GM19023 (cell line): ENCODE measurements at regions not wholly inside any gene's neighbourhood (a gene's known extent, or its start where the extent isn't known, plus 50 kb on each side); places are given as distances from the start of the nearest gene placed in this dataset.
"Not testable (repeated sequence)": the region's sequence is repeated elsewhere in the genome, so short reads cannot be mapped to it uniquely, and the experiment has no call there.

ENCODE experiments used
- ATAC-seq: cut with Tn5 transposase; IDR thresholded peaks from one replicate; pipeline ENCODE4 v1.9.1; 2021; ENCODE audit warnings: mild to moderate bottlenecking, moderate library complexity; ENCODE audit not compliant: unreplicated experiment

DNA sequence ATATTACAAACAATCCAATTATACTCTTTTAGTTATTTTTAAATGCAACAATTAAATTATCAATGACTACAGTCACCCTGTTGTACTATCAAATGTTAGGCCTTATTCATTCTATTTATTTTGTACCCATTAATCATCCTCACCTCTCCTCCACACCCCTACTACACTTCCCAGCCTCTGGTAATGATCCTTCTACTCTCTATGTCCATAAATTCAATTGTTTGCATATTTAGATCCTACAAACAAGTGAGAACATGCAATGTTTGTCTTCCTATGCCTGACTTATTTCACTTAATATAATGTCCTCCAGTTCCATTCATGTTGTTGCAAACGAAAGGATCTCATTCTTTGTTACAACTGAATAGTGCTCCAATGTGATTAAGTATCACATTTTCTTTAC, 1414.6 kb downstream of the SLITRK1 start:
- no peak for ATAC-seq

DNA sequence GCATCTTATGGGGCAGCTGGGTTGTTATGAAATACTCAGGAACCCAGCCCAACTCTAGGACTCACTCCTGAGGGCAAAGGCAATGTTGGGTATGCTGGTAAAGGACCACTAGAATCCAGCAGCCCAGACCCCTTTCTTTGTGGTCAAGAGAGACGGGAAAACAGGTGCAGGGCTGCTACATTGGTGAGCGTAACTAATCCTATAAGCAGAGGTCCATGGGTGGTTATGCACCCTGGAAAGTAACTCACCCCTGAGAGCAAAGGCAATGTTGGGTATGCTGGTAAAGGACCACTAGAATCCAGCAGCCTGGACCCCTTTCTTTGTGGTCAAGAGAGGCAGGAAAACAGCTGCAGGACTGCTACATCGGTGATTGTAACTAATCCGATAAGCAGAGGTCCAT, 1422.7 kb downstream of the SLITRK1 start:
- ATAC-seq, result not testable (repeated sequence)

DNA sequence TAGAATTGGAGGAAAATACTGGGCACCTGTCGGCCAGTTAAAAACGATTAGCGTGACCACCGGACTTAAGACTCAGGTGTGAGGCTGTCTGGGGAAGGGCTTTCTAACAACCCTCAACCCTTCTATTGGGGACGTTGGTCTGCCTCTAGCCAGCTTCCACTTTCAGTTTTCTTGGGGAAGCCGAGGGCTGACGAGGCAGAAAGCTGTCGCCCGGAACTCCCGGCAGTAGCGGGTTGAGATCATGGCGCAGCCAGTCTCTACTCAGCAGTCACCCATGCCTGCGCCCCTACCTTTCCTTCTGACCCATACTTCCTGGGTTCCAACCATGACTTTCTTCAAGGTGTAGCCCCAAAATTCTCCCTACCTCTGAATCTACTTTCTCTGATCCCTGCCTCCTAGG, 1424.1 kb downstream of the SLITRK1 start:
- no peak for ATAC-seq

DNA sequence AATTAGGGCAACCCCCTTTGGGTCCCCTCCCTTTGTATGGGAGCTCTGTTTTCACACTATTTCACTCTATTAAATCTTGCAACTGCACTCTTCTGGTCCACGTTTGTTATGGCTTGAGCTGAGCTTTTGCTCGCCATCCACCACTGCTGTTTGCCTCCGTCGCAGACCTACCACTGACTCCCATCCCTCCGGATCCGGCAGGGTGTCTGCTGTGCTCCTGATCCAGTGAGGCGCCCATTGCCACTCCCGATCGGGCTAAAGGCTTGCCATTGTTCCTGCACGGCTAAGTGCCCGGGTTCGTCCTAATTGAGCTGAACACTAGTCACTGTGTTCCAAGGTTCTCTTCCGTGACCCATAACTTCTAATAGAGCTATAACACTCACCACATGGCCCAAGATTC, 1424.7 kb downstream of the SLITRK1 start:
- ATAC-seq, result not testable (repeated sequence)

DNA sequence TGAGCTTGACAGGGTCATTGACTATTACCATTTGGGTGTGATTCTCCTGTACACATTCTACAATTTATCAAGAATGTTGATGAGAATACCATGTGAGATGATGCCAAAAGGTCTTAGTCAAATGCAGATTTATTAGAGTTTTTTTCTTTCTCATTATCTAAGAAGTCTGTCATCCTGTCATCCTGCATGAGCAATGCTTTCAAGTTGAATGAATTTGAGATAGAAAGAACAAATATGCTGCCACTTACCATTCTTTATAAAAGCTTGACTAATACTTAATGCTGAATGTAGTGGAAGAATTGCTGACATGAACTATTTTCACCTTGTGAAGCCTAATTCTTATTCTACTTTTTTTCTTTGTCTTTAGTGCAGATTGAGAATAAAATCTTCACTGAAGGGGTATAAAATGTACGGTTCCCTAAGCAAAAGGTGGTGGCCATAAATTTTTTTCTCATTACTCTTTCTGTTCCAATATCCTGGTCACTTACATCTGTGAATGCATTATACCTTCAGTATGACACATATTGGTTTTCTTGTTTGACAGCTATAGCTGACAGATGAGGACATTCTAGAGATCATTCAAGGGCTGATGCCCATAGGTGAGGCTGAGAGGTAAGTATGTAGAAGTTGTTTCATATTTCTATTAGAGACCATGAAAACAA, 1434.7 kb downstream of the SLITRK1 start:
- ATAC-seq, result no peak

DNA sequence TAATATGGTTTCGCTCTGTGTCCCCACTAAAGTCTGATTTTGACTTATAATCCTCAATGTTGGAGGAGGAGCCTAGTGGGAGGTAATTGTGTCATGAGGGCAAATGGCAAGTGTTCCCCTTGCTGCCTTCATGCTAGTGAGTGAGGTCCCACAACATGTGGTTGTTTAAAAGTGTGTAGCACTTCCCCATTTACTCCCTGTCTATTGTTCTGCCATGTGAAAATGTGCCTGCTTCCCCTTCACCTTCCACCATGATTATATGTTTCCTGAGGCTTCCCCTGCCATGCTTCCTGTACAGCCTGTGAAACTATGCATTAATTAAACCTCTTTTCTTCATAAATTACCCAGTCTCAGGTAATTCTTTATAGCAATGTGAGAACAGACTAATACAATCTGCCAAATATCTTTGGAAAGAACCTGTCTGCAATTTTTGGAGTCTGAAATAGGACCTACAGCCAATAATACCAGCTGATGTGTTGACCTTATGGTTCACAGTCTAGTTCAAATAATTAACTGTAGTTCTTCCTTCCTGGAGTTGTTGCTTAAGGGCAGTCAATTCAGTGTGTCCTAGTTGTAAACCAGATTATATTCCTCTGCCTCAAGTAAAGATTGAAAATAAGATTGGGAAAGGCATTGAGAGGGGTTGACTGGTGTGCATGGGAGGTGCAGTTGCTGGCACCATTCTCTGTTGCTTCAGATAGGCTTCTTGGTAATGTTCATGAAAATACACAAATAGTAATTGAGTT, 1442.9 kb downstream of the SLITRK1 start:
- no peak for ATAC-seq

DNA sequence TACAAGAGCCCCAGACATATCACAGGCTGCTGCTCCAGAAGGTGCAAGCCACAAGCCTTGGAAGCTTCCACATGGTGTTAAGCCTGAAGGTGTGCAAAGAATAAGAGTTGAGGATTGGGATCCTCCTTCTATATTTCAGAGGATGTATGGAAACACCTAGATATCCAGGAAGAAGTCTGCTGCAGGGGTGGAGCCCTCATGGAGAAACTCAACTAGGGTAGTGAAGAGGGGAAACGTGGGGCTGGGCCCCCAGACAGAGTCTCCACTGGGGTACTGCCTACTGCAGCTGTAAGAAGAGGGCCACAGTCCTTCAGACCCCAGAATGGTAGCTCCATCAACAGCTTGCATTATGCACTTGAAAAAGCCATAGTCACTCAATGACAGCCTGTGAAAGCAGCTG, 1444.0 kb downstream of the SLITRK1 start:
- ATAC-seq, result no peak

DNA sequence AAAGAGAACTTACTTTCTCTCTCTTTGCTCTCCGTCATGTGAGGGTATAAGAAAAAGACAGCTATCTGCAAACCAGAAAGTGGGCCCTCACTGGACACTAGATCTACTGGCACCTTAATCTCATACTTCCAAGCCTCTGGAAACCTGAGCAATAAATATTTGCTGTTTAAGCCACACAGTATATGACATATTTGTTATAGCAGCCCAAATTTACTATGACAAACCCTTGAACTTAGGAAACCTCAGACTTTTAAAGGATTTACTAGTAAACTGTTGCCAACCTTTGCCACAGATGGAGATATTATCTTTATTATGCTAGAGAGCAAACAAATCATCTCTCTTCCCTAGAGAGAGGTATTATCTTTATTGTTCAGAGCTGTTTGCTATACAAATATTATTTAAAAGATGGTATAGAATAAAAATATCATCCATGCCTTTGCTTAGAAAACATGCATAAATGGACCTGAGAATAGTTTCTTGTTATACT, 1446.1 kb downstream of the SLITRK1 start:
- ATAC-seq, result no peak

DNA sequence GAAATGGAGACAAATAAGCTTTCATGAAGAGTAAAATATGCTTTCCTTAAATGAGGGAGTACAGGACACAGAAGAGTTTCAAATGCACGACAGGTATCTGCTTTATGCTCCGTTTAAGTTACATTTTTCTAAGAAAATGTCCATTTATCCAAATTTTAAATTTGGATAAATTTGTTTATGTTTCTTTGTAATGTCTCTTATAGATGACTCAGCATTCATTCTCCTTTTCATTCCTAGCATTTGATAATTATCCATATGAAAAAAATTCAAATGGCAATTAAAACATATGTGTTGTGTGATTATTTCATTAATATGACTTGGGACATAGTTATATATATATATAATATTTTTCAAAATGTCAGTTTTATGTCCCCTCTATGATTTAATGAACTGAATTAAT, 1449.3 kb downstream of the SLITRK1 start:
- ATAC-seq, result no peak

DNA sequence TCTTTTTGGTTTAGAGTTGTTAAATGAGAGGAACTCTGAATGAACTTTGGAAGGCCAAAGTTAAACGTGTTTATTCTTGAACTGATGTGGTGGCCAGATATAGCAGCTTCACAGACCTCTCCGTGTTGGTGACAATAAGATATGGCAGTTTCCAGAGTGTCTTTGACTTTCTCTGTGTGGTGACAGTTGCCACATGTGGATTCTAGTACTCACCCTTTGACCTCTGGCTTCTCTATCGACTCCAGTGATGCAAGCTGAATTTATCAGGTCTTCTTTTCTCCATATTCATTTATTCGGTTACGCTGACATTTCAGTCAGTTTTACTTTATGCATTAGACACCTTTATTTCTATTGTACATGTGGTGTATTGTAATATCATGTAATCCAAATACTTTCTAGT, 1469.5 kb downstream of the SLITRK1 start:
- no peak for ATAC-seq

DNA sequence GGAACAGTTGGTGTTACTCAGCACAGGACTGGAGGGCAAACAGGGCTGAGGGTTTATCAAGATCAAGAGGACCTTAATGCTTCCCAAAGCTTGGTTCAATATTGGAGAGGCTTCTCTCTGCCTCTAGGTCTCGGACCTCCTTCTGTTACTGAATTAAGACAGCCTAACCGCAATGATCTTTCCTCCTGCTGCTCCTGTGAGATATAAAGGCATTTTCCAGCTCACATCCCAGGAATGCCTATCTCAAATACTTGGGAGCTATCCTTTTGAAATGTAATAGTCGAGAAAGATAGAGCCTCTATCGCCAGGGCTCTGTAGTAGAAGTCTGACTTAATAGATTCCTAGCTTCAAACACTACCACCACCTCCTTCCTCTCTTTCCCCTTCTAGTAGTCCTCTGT, 1475.0 kb downstream of the SLITRK1 start:
- ATAC-seq, result no peak

DNA sequence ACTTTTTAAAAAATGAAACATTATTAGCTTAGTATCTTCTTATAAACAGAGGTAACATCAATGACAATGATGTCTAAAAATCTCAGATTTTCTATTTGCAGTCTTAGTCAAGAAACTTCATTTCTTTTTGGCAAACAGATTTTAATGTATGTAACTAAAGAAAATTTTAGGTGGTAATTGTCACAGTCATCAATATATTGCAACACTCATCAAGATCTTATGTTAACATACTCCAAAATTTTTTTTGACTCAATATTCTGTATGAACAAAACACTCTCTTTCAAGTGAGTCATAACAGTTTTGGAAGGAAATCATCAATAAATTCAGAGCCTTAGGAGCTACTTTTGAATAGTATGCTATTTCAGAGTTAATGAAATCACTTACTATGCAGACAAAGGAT, 1507.6 kb downstream of the SLITRK1 start:
- no peak for ATAC-seq

DNA sequence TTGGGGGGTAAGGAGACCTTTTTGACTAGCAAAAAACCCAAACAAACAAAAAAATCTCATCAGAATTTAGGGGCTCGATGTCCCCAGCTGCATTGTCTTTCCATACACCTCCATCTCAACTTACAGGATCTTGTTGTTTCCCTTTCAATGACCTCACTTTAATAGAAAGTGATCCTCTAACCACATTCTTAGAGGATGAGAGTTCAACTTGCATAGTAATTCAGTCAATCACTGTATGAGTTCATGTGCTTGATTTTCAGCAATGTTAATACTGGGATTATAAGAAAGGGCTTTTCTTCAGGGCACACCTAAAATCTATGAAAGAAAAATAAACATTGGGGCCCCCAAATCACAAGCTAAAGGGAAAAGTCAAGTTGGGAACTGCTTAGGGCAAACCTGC, 1512.0 kb downstream of the SLITRK1 start:
- ATAC-seq, result no peak

DNA sequence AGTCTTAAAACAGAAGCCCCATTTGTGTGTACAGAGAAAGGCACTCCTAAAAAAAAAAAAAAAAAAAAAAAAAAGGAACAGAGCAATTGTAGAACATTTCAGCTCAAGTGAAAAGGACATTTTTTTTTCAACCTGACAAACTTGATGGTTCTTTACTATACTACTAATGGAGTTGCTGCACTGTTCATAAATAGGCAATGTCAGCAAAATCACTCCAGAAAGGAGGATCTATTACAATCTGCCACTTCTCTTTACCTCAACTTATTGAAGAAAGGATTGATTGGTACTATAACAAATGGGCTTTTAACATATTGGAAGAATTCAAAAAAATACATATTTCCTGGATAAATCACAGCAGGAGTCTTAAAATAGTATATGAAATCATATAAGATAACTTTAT, 1517.7 kb downstream of the SLITRK1 start:
- no peak for ATAC-seq

DNA sequence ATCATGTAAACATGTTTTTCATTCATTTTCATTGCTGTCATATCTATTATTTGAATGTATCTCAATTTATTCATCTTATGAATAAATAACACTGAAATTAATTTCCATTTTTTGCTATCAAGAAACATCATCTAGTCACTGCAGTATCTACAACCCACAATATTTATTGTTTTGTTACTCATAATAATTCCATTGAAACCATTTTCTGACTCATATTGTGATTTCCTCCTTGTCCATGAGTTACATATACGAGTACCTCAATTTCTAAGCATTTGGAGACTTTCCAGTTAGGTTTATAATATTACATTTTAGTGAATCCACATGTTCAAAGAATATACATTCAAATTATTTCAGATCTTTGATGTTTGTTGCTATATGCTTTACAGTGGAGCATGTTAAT, 1524.0 kb downstream of the SLITRK1 start:
- ATAC-seq, result no peak

DNA sequence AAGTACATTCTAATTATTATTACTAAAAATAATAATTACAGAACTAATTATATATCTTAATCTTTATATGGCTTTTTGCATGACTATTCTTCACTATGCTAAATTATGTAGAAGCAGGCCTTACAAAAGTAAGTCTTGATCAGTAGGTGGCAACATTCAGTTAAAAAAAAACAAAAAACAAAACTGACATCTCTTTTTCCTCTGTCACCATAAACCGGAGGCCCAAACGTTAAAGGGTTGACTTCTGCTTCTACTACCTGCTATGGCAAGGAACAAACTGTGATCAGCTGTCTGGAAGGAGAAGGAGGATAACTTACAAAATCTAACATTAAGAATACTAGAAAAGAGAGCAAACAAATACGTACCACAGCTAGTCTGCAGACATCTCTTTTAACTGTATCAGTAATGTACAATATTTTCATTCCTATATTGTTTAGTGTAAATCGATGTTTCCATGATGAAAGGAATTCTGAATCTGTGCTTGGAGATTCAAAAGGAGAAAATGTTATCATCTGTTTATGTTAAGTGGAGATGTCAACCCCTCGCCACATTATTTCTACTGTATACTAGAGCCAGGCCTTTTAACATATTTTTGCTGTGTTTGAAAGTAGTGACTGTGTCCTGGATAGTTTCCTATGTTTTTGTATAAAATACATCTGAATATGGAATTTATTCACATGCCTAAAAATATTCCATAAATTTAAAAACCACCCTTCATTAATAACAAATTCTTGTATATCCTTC, 1525.4 kb downstream of the SLITRK1 start:
- ATAC-seq, result no peak

DNA sequence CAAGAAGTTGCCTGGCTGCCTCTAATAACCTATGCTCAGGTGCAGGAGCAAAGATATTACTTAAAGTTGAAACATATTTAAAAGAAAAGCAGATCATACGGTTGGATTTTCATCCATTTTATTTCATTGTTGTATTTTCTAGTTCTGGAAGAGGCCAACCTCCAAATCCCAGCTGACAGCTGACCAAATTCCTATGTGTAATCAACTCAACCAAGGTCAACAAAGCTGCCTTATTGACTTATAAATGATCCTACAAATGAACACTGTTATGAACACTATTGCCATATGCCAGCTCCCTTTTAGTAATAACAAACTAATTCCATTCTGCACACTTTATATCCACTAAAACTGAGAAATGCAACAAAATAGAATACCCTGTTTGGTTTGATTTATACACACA, 1537.4 kb downstream of the SLITRK1 start:
- no peak for ATAC-seq

DNA sequence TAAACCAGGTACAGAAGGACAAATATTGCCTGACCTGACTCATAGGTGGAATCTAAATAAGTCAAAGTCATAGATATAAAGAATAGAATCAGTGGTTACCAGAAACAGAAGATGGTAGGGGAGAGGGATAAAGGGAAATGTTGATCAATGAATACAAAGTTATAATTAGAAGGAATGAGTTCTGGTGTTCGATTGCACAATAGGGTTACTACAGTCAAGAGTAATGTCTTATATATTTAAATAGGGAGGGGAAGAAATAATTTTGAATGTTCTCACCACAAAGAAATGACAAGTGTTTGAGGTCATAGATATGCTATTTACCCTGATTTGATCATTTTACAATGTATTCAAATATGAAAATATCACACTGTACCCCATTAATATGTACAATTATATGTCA, 1541.2 kb downstream of the SLITRK1 start:
- ATAC-seq, result no peak

DNA sequence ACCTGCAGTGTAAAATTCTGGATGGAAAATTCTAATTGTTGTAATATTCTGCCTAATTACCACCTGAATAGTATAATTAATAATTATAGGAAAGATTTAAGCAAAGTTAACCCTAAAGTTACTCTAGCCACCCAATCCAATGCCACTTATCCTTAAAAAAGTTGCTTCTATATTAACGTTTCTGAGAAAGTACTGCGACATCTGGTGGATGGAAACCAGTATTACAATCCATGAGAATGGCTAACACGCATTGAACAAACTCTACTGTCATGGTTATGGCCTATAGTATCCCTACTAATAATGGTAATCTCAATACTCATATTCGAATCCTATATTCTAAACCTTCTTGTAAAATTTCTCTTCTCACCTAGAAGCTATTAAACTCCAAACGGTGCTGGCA, 1551.8 kb downstream of the SLITRK1 start:
- ATAC-seq, result no peak

DNA sequence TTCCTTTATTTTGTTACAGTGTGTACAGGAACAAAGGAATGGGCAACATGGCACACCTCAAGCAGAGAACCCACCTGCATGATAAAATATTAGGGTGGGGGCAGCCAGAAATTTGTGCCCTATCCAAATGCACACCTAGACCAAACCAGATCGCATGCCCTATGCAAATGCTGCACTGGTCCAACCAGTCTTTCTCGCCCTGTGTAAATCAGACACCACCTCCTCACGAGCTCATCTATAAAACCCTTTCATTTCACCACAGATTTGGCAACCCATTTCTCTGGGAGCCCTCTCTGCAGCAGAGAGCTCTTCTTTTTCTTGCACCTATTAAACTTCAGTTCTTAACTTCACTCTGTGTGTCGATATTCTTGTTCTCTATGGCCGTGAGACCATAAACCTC, 1559.2 kb downstream of the SLITRK1 start:
- ATAC-seq, result no peak

DNA sequence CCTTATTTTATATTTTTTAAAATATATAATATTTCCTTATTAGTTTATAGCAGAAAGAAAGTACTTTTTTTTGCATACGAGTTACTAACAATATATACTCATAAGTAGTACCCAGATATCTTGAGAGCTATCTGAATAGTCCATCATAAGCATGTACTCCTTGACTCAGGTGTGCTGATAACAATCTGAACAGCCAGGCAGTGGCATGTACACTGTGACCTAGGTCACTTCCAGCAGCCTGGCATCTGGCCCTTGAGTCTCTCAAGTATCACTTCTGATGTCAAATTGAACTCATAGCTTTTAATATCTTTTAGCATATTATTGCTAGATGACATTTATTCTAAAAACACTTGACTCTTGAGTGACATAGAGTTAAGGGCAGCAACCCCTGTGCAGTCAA, 1576.7 kb downstream of the SLITRK1 start:
- no peak for ATAC-seq

DNA sequence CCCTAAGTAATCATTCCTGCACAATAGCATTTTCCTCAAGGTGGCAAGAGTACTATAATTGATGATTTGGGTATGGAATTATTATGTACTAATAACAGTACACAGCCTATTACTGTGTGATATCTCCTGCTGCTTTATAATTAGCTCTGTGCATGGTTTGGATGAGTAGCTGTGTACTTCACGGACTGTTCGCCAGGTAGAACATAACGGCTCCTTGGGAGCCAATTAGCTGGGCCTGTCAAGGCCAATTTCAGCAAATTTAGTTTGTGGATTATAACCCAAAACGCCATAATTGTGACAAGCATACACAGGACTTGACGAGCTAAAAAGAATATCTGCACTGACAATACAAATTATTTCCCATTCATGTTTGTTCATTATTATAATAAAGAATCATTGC, 1584.2 kb downstream of the SLITRK1 start:
- no peak for ATAC-seq
